GM21515 (cell line): ENCODE measurements at regions not wholly inside any gene's neighbourhood (a gene's known extent, or its start where the extent isn't known, plus 50 kb on each side); places are given as distances from the start of the nearest gene placed in this dataset.

ENCODE experiments used
- ATAC-seq: cut with Tn5 transposase; IDR thresholded peaks from one replicate; pipeline ENCODE4 v1.9.1; 2021; ENCODE audit not compliant: unreplicated experiment

DNA sequence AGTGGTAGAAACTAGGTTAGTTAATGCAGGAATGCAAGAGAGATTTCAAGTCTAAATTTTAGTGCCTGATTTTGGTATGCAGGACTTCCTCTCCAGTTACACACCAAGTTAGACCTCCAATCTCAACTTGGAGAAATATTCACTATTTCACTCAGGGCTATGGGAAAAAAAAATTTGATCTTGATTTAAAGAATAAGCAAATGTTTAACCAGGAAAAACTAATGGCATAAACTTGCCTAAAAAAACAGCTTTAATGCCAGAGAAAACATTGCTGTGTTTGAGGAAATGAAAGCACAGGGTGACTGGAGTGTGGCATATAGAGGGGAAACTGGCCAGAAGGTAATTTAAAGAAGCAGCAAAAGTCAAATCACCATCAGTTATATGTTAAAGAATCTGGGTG lies 575.4 kb upstream of the LRRC4C start:
- no peak for ATAC-seq

DNA sequence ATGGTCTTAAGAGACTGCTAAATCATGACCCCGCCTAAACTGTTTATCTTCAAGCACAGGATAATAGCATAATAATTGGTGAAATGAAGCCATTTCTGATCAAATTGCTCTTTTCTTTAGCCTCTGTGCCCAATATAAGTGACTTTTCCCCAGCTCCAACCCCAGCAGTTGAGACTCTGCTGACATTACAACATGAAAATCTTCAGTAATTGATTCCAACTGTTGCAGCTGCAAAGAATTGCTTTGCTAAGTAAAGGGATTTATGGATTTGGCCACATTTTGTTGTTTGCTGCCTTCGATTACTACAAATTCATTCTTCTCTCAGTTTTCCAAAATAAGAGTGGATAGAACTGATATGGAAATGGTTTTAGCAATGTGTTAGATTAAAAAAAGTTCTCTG lies 576.7 kb upstream of the LRRC4C start:
- no peak for ATAC-seq

DNA sequence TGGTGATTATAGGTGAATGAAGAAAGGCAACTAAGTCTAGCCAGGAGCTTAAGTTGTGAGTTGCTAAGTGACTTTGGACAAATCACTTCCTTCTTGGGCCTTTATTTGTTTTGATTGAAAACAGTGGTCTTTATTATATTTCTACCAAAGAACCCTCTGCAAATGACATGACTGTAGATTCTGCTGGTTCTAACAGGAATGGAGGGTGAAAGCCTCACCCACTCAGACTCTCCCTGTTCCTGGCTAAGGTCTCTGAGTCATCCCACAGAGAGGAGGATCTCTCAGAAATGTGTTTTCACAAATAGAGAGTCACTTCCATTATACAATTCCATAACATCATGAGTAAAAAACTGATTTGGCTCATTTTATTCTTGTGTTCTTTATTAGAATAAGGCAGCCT lies 583.9 kb upstream of the LRRC4C start:
- no peak for ATAC-seq

DNA sequence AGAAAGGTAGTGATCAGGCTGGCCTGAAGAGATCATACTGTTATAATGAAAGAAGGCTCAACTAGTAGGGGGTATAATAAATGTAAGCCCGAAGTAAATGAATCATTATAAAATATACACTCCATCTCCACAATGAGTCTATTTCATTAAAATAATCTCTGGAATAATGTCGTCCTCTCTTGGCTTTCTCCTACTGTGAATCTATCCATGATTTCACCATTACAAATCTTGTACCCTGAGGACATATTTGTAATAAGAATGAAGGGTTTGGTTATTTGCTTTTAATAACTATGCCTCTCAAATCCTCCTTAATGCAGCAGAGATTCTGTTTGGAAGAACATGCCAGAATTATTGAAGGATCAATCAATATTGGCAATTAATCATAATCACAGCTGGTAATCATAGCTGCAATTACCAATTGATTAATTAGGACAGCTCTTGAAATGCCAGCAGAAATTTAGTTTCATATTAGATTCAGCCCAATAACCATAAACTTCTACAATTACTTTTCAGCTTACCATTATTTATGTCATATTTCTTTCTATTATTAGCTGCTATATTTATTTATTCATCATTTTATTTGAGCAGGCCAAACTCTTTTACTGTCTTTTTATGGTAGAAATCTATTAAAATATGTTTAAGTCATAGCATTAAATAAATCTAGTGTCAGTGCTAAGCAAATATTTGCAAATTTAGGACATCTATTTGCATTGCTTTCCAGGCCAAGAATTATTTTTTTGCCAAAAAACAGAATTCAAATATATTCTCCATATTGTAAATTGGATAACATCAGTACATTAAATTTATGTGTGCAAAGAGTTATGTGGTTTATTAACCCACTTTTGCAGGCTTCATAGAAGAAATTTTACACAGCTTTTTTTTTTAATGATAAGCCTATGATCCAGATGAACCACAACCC lies 588.4 kb upstream of the LRRC4C start:
- ATAC-seq: no peak

DNA sequence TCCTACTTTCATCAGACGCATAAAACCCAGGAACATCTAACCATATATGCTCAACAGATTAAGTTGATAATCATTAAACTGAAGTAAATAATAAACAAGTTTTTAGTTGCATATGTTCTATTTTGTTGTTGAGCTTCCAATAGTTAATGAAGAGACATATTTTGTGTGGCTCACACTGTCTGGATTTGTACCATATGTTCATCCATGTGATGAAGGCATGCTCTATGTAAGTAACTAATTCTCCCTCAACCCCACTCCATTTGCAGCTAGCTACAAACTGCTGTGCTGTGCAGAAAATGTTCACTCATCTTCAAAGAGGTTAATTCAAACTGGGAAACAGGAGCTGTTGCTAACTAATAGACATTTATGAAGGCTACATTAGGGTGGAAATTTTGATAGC lies 589.7 kb upstream of the LRRC4C start:
- no peak for ATAC-seq

DNA sequence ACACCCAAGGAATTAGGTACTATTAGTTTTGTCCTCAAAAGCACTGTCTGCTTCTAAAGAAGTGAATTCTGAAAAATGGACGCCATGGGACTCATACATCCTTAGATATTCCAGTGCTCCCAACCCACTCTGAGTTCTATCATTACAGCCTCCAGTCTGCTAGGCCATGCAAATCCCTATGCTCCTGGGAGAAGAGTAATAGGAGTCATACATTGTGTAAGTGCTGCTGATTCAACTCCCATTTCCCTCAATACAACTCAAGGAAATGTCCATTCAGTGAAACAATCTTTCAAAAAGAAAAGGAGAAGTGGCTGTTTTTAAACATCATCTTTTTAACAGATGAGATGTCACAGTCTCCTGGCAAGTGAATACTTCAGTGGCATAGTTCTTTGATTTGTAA lies 590.2 kb upstream of the LRRC4C start:
- no peak for ATAC-seq

DNA sequence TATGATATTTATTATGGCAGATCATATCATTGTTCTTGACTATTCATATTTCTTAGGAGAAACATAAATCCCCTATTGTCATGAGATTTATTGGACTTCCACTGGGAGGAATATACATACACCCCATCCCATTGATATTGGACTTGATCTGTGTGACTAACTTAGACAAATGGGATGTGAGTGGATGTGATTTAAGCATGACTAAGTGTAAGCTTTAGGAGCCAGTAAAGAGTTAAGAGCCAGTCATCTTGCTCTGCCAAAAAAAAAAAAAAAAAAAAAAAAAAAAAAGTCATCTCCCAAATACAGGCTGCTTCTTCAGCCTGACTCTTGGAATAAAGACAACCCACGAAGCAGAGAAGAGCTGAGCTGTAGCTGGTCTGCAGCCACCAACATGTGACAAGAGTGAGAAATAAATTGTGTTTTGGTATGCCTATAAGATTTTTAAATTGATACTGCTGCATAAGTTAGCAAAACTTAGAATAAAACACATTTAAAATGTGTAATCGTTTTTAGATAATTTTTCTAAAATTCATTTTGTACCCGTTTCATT lies 595.0 kb upstream of the LRRC4C start:
- ATAC-seq: no peak

DNA sequence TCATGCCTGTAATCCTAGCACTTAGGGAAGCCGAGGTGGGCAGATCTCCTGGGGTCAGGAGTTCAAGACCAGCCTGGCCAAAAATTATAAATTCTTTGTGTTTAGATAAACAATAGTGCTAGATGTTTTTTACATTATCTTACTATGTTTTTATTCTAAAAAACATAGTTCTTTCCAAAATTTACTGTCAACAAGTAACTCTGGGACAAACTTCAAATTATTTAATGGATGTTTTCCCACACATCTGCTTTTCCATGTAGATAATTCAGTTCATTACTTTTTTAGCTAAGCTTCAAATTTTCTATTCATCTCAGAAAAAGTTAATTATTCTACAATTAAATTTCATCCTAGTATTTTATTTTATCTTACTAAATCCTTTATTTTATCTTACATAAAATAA lies 596.2 kb upstream of the LRRC4C start:
- ATAC-seq: no peak

DNA sequence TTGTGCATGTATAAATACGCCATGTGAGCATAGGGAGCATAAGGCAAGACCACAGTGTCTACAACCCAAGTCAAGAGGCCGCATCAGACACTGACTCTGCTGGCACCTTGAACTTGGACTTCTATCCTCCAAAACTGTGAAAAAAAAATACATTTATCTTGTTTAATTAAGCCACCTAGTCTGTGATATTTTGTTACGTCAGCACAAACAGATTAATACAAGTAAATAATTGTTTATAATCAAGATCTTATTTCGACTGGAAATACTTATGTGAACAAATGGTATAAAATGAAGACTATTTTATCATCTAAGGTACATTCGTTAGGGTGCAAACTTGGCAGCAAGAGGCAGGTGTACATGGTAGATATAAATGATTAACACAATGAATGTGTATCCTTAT lies 599.3 kb upstream of the LRRC4C start:
- no peak for ATAC-seq

DNA sequence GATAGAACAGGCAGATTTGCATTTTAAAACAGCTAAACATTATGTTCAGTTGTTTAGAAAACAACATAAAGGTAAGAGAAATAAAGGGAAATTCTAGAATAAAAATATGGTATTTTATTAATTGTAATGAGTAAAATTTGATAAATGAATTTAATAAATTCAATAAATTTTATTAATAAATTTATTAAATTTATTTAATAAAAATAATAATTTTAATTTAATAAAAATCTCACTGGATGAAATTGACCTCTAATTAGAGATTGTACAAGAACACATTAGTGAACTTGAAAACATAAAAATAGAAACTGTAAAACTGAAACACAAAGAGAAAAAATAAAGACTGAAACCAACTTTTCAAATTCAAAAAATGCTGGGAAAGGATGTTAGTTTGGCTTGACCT lies 605.7 kb upstream of the LRRC4C start:
- ATAC-seq: no peak

DNA sequence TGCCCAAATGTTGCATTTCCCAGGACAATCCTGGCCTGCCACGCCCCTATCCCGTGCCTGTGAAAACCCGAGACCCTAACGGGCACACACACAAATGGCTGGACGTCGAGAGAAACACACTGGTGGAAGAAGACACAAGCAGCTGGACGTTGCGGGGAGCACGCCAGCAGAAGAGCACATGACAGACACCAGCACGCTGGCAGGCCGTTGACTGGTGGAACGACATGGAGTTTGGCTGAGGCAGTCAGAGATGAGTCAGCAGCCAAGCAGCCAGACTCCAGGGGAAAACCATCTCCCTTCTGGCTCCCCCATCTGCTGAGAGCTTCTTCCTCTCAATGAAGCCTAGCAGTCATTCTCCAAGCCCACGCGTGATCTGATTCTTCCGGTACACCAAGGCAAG lies 606.7 kb upstream of the LRRC4C start:
- ATAC-seq: no peak

DNA sequence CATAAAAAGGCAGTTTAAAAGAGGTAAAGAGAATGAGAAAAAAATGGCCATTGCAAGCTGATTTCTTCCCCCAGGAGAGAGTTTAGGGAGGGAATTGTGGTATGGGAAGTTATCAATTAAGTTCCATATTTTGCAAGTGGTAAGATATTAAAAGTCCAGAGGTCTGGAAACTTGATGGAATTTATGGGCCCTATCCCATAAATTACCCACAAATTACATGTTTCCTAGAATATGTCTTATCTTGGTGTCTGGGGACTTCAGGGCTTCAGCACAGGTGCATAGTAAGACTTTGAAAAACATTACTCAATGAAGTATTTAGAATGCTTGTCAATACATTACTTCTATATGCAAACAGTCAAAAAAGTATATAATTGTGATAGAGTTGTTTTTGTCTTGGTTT lies 614.9 kb upstream of the LRRC4C start:
- ATAC-seq: no peak

DNA sequence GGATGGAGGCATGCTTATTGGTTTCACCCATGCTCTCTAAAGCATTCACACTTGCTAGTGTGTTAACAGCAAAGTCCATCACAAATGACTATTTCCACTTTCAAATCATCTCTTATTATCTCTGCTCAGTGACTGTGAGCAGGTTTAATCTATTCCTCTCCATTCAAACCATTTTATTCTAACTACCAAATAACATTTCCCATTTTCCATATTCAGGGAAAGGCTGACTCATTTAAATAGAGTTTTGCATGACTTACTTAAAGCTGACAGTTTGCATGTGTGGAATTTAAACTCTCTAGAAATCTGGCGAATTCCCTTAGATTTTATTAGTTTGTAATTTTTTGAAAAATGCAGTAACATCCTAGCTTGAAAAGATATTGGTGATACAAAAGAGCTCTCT lies 615.7 kb upstream of the LRRC4C start:
- no peak for ATAC-seq

DNA sequence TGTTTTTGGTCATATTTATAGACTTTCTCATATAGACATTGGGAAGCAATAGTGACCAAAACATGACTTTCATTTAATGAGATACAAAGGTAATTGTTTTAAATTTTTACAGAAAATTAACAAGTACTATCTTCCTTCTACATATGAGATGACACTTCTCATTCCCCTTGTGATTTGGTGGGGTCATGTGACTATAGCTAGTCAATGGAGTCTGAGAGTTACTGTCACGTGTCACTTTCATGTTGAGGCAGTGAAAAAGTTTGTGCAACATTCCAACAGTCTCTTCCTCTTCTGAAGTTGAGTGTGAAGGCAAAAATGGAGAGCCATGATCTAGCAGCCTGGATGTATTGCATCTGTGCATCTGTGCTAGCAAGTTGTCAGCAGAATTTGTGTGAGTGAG lies 618.3 kb upstream of the LRRC4C start:
- ATAC-seq: no peak

DNA sequence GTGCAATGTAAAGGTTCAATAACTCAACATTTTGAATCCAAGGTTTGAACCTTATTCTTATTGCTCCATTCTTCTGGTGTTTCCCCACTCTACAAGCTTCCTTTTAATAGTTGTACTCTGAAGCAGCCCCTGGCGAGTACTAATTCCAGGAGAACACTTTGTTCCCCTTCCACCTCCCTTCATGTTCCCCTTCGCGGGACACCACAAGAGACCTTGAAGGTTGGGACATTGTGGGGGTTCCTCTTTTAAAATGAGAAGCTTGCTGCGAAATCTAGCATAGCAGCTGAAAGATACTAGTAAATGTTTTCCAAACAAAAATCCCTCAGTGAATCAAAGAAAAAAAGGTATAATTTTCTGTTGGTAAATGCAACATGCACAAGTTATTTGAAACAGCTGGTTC lies 626.3 kb upstream of the LRRC4C start:
- ATAC-seq: no peak

DNA sequence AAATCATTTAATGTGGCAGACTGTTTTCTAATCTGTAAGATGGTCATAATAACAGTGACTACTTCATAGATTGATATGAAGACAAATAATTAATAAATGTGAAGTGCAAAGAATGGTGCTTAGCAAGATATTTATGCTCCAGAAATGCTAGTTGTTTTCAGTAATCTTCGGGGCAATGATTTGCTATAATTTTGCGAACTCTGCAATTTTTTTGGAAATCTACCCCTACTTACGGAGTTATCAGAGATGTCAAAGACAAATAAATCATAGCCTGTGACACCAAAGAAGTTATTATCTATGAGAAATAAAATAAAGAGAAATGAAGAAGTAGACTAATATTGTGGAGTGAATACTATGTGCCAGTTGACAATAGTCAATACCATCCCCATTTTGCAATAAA lies 634.1 kb upstream of the LRRC4C start:
- no peak for ATAC-seq

DNA sequence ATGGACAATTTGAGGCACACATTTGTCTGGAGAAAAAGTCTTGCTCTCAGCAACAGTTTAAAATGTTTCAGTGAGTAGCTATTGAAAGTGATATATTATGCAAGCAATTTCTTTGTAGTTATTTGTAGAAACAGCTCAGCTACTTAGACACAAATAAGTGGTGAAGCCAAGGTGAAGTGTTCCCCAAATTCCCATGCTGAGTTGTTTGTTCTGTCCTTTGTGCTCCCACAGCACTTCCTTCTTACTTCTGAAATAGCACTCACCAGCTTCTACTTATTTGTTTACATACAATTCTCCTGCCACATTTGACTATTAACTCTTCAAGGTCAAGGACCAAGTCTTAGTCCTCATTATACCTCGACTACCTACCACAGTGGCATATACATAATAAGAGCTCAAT lies 638.6 kb upstream of the LRRC4C start:
- ATAC-seq: no peak

DNA sequence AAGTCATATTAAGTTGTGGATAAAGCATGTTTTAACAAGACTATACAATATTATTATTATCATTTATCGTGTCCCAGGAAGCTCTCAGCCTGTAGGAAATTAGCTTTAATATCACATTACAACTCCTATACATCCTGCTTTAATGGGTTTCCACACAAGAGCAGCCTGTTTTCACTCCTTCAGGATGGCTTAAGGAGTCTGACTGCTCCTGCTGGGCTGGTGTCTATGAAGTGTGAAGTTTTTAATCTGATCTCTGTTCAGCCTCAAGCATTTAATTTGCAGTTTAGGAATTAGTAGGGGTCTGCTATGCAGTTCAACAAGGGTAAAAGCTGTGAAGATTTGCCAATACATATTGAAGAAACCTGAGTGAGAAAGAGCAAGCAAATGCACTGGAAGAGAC lies 653.4 kb upstream of the LRRC4C start:
- ATAC-seq: no peak

DNA sequence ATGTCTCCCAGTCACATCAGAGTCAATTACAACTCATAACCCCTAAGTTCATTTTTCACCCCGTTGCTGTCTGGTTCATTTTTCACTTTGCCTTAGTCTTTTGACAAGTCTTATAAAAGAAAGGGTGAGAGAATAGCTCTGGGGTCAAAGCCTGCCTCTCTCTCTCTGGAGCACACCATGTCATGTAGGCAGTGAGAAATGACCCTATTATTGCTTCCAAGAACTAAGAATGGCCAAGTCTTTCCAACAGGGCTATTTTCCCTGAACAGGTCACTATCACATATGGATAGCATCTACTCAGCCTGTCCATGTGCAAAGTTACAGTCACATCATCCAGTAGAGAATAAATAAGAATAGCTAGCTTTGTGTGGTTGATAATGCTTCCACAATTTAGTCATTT lies 655.5 kb upstream of the LRRC4C start:
- no peak for ATAC-seq

DNA sequence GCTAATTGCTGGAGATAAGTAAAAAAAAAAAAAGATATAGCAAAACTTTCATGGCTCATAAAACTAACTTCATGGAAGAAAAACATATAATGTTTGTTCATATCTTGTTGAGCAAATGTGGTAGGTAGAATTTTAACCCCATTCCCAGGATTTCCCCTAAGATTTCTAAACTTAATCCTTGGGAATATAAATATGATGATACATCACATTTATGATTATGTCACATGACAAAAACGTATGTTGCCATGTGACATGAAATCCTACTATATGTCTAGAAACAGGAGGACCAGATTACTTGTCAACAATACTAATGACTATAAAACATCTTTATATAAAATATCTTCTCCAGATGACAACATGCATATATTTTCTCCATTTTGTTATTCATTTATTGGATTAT lies 679.0 kb upstream of the LRRC4C start:
- ATAC-seq: no peak

DNA sequence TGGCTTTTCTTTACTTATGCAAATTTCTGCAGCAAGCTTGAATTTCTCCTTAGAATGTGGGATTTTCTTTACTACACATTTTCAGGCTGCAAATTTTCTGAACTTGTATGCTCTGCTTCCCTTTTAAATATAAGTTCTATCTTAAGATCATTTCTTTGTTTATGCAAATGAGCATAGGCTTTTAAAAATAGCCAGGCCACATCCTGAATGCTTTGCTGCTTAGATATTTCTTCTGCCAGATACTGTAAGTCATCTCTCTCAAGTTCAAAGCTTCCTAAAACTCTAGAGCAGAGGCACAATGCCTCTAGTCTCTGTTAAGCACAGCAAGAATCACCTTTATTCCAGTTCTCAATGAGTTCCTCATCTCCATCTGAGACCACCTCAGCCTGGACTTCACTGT lies 685.9 kb upstream of the LRRC4C start:
- ATAC-seq: no peak

DNA sequence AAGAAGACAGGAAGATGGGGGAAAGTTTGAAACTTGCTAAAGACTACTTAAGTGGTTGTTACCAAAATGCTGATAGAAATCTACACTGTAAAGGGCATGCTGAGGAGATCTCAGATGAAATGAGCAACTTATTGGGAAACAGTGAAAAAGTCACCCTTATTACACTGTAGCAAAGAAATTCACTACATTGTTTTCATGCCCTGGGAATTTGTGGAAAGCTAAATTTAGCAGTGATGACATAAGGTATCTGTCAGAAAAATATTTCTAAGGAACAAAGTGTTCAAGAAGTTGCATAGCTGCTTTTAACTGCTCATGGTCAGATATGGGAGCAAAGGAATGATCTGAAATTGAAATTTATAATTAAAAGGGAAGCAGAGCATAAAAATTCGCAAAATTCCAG lies 702.4 kb upstream of the LRRC4C start:
- no peak for ATAC-seq

DNA sequence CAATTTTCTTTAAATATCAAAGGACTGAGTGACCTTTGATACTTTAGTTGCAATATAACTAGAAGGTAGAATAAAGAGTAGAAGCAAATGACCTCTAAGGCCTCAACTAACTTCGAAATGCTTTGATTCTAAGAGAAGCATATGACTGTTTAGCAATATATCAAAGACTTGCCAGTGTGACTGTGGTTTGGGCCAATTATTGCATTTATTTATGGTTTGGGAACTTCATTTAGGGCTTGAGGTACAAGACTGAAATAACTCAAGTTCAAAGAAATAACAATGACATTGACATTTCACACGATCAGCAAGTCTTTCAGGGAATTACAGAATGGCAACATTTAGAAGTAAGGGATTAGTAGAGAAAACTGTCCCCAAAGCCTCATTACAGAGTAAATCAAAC lies 709.7 kb upstream of the LRRC4C start:
- ATAC-seq: no peak
